ENCODE measurements at regions not wholly inside any gene's neighbourhood (a gene's known extent, or its start where the extent isn't known, plus 50 kb on each side); places are given as distances from the start of the nearest gene placed in this dataset.

DNA sequence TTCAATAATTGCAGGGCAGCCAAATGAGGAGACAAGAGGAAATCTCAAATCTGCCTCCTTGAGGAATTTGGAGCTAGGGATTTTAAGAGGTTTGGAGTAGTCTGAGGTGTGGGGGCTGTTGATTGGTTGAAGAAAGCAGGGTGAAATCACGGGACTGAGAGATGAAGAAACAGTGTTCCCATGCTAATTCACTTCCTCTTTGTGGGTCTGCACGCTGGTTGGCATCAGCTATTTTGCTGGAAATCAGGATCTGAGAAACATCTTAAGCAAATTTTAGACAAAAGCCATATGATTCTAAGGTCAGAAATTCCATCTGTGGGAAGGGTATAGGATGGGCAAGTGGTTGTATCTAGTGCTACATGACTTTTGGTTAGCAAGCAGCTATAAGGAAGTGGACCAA is 107.1 kb upstream of the PAXBP1 start:
- Histone ChIP-seq H3K36me3 (ENCODE audit: control insufficient read depth in 2 of 4, insufficient read depth in 4 of 4, low read length in 3 of 4) (no peaks in the 10 kb centered on the region), H2AFZ (ENCODE audit: low read length) (0 out of 2 replicates have a peak overlapping the region, but pooled peaks have one; percentile 58), H2BK15ac (ENCODE audit: low read length) (no peak overlapping the region), H3K4me1 (replicated peaks in 1 of 4; ENCODE audit: control insufficient read depth in 3 of 4, insufficient read depth in 4 of 4, low read length in 3 of 4) (no peaks in the 10 kb centered on the region), H2BK20ac (ENCODE audit: low read length) (no peak overlapping the region), H3K23me2 (ENCODE audit: low read depth, low read length) (no peaks in the 10 kb centered on the region), H4K20me1 (replicated peaks in 1 of 2; ENCODE audit: control insufficient read depth in 1 of 2, insufficient read depth in 2 of 2, low read length in 2 of 2) (no peaks in the 10 kb centered on the region), H3K27me3 (replicated peaks in 1 of 4; ENCODE audit: control insufficient read depth in 3 of 4, extremely low read depth in 1 of 4, insufficient read depth in 3 of 4, low read length in 3 of 4) (no peaks in the 10 kb centered on the region), H3K23ac (ENCODE audit: insufficient read length) (no peak overlapping the region), H2BK120ac (replicated peaks; ENCODE audit: low read depth, low read length) (no peak overlapping the region), H4K8ac (ENCODE audit: extremely low read depth, insufficient read depth, low read length) (no peak overlapping the region), H2BK5ac (ENCODE audit: low read depth, low read length) (no peak overlapping the region), H3K9ac (replicated peaks in 1 of 4; ENCODE audit: extremely low read depth in 1 of 4, low read depth in 3 of 4, low read length in 3 of 4) (no peak overlapping the region), H3K27ac (ENCODE audit: low read depth, low read length) (no peak overlapping the region), H3K4me3 (ENCODE audit: extremely low read depth in 1 of 4, insufficient read depth in 2 of 4, low read depth in 3 of 4, low read length in 4 of 4) (no peak overlapping the region), H3K79me1 (ENCODE audit: low read depth, low read length) (no peaks in the 10 kb centered on the region), H3K9me3 (ENCODE audit: insufficient read depth in 2 of 2, low read depth in 1 of 2, low read length in 1 of 2) (no peaks in the 10 kb centered on the region), H2AK5ac (ENCODE audit: low read depth, low read length) (no peak overlapping the region), H3K56ac (replicated peaks; ENCODE audit: insufficient read length, low read depth, low read length) (no peak overlapping the region), H3K18ac (ENCODE audit: extremely low read depth, low read length) (no peak overlapping the region), H2BK12ac (ENCODE audit: low read depth, low read length) (no peak overlapping the region), H3K79me2 (ENCODE audit: control insufficient read depth in 1 of 2, insufficient read depth in 2 of 2, low read length in 2 of 2) (no peaks in the 10 kb centered on the region), H3K4ac (replicated peaks; ENCODE audit: insufficient read length, low read depth, low read length) (no peak overlapping the region), H3K4me2 (ENCODE audit: insufficient read depth in 1 of 2, low read depth in 2 of 2, low read length in 2 of 2) (no peak overlapping the region), H4K5ac (ENCODE audit: insufficient read length, low read depth, low read length) (no peak overlapping the region), H4K91ac (replicated peaks; ENCODE audit: insufficient read length, low read length) (no peak overlapping the region), H3K14ac (ENCODE audit: insufficient read length) (no peak overlapping the region)
- ChIA-PET POLR2A (ENCODE audit: partially characterized antibody) (no interaction called here), CTCF (ENCODE audit: partially characterized antibody) (interaction anchor here (0.8 to 1.0 kb wide), 2 partner anchors 9 to 38 kb away, joined by 3 read pairs; no protein-coding TSS in a partner anchor)
- FAIRE-seq (no peak), DNase-seq (ENCODE audit: low read depth in 1 of 2, low spot score in 2 of 2) (no peak)
- 85% methylated on average over 2 of the region's 2 CpGs; no CpG with 5 or more reads in 1 of the 2 experiments for WGBS, 2 experiments (ENCODE audit: extremely low coverage in 1 of 2, insufficient coverage in 1 of 2, insufficient read length in 1 of 2, insufficient replicate concordance in 2 of 2, low coverage in 1 of 2, low lambda C conversion rate in 2 of 2, missing lambda C conversion rate in 1 of 2)
- no peak for TF ChIP-seq TAF7 (optimal IDR thresholded peaks at IDR 0.05; ENCODE audit: borderline replicate concordance, low read depth, low read length)
- TF ChIP-seq CREB1 (IDR thresholded peaks at IDR 0.05): no peak
- no peak for TF ChIP-seq CBX5 (IDR thresholded peaks at IDR 0.05; ENCODE audit: low read depth, low read length)
- no peak for TF ChIP-seq CBX8 (IDR thresholded peaks at IDR 0.05; ENCODE audit: borderline replicate concordance, low read depth, low read length)
